Thoracic aorta (tissue), 2 donors: ENCODE measurements at regions not wholly inside any gene's neighbourhood (a gene's known extent, or its start where the extent isn't known, plus 50 kb on each side); places are given as distances from the start of the nearest gene placed in this dataset.

Source experiments
- ATAC-seq: fragments of 150-250 bp; one replicate; pipeline ENCODE4 v1.8.0; 2017; ENCODE audit warnings: low read depth; ENCODE audit not compliant: insufficient number of reproducible peaks, low FRiP score
- DNase-seq: peaks from one replicate; pipeline ENCODE4 v3.0.0-alpha.2; 2020; ENCODE audit warnings: low spot score
- H3K27ac ChIP-seq, 2 donors: fragments of 200-600 bp; sonication (generic); 1 replicate in 1 of 2; 2 replicates in 1 of 2; pipeline ENCODE4 v1.5.1; 2016; ENCODE audit warnings: mild to moderate bottlenecking in 2 of 2, moderate library complexity in 2 of 2
- H3K27me3 ChIP-seq: fragments of 200-600 bp; sonication (generic); replicated peaks from 2 replicates; pipeline ENCODE4 v1.6.0; 2016; ENCODE audit warnings: mild to moderate bottlenecking; ENCODE audit not compliant: insufficient read depth
- H3K36me3 ChIP-seq: fragments of 200-600 bp; sonication (generic); one replicate; pipeline ENCODE4 v1.5.1; 2016
- H3K4me1 ChIP-seq, 2 donors: fragments of 200-600 bp; sonication (generic); 1 replicate in 1 of 2; 2 replicates in 1 of 2; pipeline versions ENCODE4 v1.5.1 to v1.6.0; 2016; ENCODE audit warnings: low read depth in 2 of 2, mild to moderate bottlenecking in 1 of 2; ENCODE audit not compliant: control insufficient read depth in 1 of 2
- H3K4me3 ChIP-seq: fragments of 200-600 bp; sonication (generic); 2 replicates; pipeline ENCODE4 v1.5.1; 2016; ENCODE audit warnings: mild to moderate bottlenecking
- H3K9me3 ChIP-seq: fragments of 200-600 bp; sonication (generic); 2 replicates; pipeline ENCODE4 v1.5.1; 2016
- TF ChIP-seq, protein P1 (sequence below): fragments of 200-600 bp; sonication (generic); IDR thresholded peaks from one replicate; pipeline ENCODE4 v1.5.1; 2019; ENCODE audit warnings: antibody characterized with exemption

- Histone ChIP-seq H3K4me3 (no peak overlapping the region), H3K27me3 (no peaks in the 10 kb centered on the region), H3K4me1 (no peaks in the 10 kb centered on the region), H3K9me3 (no peaks in the 10 kb centered on the region), H3K27ac (no peak overlapping the region), H3K36me3 (no peaks in the 10 kb centered on the region)
- TF ChIP-seq, protein P1, sequence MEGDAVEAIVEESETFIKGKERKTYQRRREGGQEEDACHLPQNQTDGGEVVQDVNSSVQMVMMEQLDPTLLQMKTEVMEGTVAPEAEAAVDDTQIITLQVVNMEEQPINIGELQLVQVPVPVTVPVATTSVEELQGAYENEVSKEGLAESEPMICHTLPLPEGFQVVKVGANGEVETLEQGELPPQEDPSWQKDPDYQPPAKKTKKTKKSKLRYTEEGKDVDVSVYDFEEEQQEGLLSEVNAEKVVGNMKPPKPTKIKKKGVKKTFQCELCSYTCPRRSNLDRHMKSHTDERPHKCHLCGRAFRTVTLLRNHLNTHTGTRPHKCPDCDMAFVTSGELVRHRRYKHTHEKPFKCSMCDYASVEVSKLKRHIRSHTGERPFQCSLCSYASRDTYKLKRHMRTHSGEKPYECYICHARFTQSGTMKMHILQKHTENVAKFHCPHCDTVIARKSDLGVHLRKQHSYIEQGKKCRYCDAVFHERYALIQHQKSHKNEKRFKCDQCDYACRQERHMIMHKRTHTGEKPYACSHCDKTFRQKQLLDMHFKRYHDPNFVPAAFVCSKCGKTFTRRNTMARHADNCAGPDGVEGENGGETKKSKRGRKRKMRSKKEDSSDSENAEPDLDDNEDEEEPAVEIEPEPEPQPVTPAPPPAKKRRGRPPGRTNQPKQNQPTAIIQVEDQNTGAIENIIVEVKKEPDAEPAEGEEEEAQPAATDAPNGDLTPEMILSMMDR: no peak
- ATAC-seq (no peak), DNase-seq (no peak)
Observed at GRCh38 chr14:87115234-87115633, 877.7 kb downstream of the GALC start.

GRCh38 chr14:87113286-87113685 lies 879.7 kb downstream of the GALC start:
- ATAC-seq: no peak
- no peaks in the 10 kb centered on the region for H3K27me3 ChIP-seq

GRCh38 chr14:87111741-87112140 lies 881.2 kb downstream of the GALC start:
- no peaks in the 10 kb centered on the region for H3K36me3 ChIP-seq
- H3K27ac ChIP-seq: no peak overlapping the region
- H3K4me3 ChIP-seq: no peak overlapping the region
- no peaks in the 10 kb centered on the region for H3K27me3 ChIP-seq
- H3K9me3 ChIP-seq: no peaks in the 10 kb centered on the region
- H3K4me1 ChIP-seq: no peaks in the 10 kb centered on the region
- DNase-seq (no peak), ATAC-seq (no peak)
- TF ChIP-seq, protein P1: no peak

More at GRCh38 chr14:87113286-87113685, 879.7 kb downstream of the GALC start:
- H3K27ac ChIP-seq: no peak overlapping the region
- DNase-seq: no peak
- H3K9me3 ChIP-seq: no peaks in the 10 kb centered on the region
- H3K4me1 ChIP-seq: no peaks in the 10 kb centered on the region
- TF ChIP-seq, protein P1: no peak
- H3K4me3 ChIP-seq: no peak overlapping the region
- H3K36me3 ChIP-seq: no peaks in the 10 kb centered on the region

DNA sequence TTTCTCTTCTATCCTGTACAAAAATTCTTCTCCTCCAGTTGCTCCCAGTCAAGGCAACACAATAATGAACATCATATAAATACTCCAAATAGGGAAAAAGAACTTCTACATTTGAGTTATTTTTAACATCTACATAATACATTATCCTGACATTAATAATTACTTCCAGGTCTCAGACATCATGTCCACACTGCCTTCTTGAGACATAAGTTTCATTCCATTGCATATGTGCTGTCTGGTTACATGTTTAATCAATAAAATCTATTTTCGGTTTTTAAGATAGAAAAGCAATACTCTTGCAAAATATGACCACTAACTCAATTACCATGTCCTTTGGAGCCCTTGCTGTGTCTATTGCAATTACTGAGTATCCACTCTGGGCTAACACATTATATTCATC lies 881.9 kb downstream of the GALC start:
- no peaks in the 10 kb centered on the region for H3K27me3 ChIP-seq
- H3K36me3 ChIP-seq: no peaks in the 10 kb centered on the region
- no peak for ATAC-seq
- no peaks in the 10 kb centered on the region for H3K4me1 ChIP-seq
- H3K4me3 ChIP-seq: no peak overlapping the region
- DNase-seq: no peak
- no peaks in the 10 kb centered on the region for H3K9me3 ChIP-seq
- TF ChIP-seq, protein P1: no peak
- no peak overlapping the region for H3K27ac ChIP-seq

DNA sequence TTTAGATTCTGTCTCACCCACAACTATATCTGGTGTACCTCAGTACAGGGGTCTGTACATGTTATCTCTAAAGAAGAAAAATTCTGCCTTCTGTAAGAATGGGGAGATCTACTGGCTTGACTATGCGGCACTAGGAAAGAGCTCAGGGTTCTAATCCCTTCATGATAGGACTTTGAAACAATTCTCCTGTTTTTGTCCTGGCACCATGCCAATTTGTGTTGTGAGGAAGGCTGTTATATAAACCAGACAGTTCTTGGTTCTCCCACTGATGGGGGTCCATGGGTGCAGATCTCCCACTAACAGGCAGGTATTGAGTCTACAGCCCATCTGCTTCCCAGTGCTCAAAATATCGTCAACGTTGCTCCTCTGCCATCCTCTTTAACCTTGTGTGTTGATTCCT lies 883.7 kb downstream of the GALC start:
- TF ChIP-seq, protein P1: no peak
- no peaks in the 10 kb centered on the region for H3K4me1 ChIP-seq
- DNase-seq: no peak
- H3K4me3 ChIP-seq: no peak overlapping the region
- no peaks in the 10 kb centered on the region for H3K27me3 ChIP-seq
- no peaks in the 10 kb centered on the region for H3K36me3 ChIP-seq
- H3K9me3 ChIP-seq: no peaks in the 10 kb centered on the region
- ATAC-seq: no peak
- H3K27ac ChIP-seq: no peak overlapping the region
